Transverse colon (tissue), 4 donors: ENCODE measurements at regions not wholly inside any gene's neighbourhood (a gene's known extent, or its start where the extent isn't known, plus 50 kb on each side); places are given as distances from the start of the nearest gene placed in this dataset.

Experiments
- DNase-seq: peaks from one replicate; pipeline ENCODE4 v3.0.0-alpha.2; 2019
- H3K27ac ChIP-seq, 4 donors: fragments of 200-600 bp; sonication (generic); 2 replicates each; pipeline ENCODE4 v1.5.1; 2016 to 2018; ENCODE audit warnings: inconsistent platforms in 4 of 4
- H3K27me3 ChIP-seq: fragments of 200-600 bp; sonication (generic); 2 replicates; pipeline ENCODE4 v1.5.1; 2017; ENCODE audit warnings: inconsistent platforms
- H3K36me3 ChIP-seq, 4 donors: fragments of 200-600 bp; sonication (generic); 2 replicates each; pipeline ENCODE4 v1.5.1; 2017 to 2019; ENCODE audit warnings: inconsistent platforms in 4 of 4
- H3K4me1 ChIP-seq, 4 donors: fragments of 200-600 bp; sonication (generic); 2 replicates each; pipeline ENCODE4 v1.5.1; 2017 to 2020; ENCODE audit warnings: inconsistent platforms in 4 of 4
- H3K4me3 ChIP-seq, 4 donors: fragments of 200-600 bp; sonication (generic); 1 replicate in 1 of 4; 2 replicates in 3 of 4; pipeline versions ENCODE4 v1.5.1 to v1.6.1; 2017 to 2019; ENCODE audit warnings: inconsistent platforms in 4 of 4
- H3K9me3 ChIP-seq, 2 donors: fragments of 200-600 bp; sonication (generic); 2 replicates each; pipeline ENCODE4 v1.5.1; 2017 to 2019; ENCODE audit warnings: inconsistent platforms in 2 of 2
- CTCF ChIP-seq, 5 experiments: fragments of 200-600 bp in 3 of 5; fragments of 450-650 bp in 2 of 5; sonication (generic) in 3 of 5; IDR thresholded peaks; 1 replicate in 2 of 5; 2 replicates in 3 of 5; pipeline ENCODE4 v1.5.1; 2016 to 2017; ENCODE audit warnings: antibody characterized with exemption in 5 of 5, inconsistent platforms in 3 of 5, mild to moderate bottlenecking in 2 of 5, moderate library complexity in 1 of 5
- EP300 ChIP-seq: sonication (generic); formaldehyde crosslinking; IDR thresholded peaks from one replicate; pipeline ENCODE4 v1.6.1; 2017; ENCODE audit warnings: antibody characterized with exemption, low read depth
- POLR2A ChIP-seq: fragments of 450-650 bp; IDR thresholded peaks from one replicate; pipeline ENCODE4 v1.6.1; 2016; ENCODE audit warnings: antibody characterized with exemption, mild to moderate bottlenecking, moderate library complexity
- POLR2AphosphoS5 ChIP-seq, 3 donors: sonication (generic); formaldehyde crosslinking; IDR thresholded peaks; one replicate each; pipeline ENCODE4 v1.6.1; 2016; ENCODE audit warnings: antibody characterized with exemption in 3 of 3
- WGBS, 2 donors: methylation state at CpG; one replicate each; pipeline ENCODE4 v1.1.5; 2018; ENCODE audit warnings: low coverage in 1 of 2; 5-methylcytosine and 5-hydroxymethylcytosine counted together
- in situ Hi-C, 4 donors: fragments of 200-750 bp; cut with MboI; loops; one replicate each; pipeline versions ENCODE4 v1.15.0 to v1.15.1; 2017; ENCODE audit warnings: low sequenced_read_pairs in 3 of 4, low pct_ligation_motif_present in 1 of 4, low pct_unique_long_range_greater_than_20kb in 1 of 4
- intact Hi-C: fragments of 100-400 bp; cut with DNase I; formaldehyde crosslinking; loops from one replicate; pipeline ENCODE4 v1.15.1; 2023; ENCODE audit warnings: low total_unique reads

- Histone ChIP-seq H3K4me3 (no peak overlapping the region), H3K9me3 (no peaks in the 10 kb centered on the region), H3K36me3 (no peaks in the 10 kb centered on the region), H3K27ac (no peak overlapping the region), H3K4me1 (no peaks in the 10 kb centered on the region), H3K27me3 (no peaks in the 10 kb centered on the region)
- intact Hi-C loops (no loop called here), in situ Hi-C loops (no loop called here)
- TF ChIP-seq EP300 (no peak), CTCF (IDR thresholded peaks at IDR 0.05) (no peak), POLR2A (no peak), POLR2AphosphoS5 (IDR thresholded peaks at IDR 0.05) (no peak)
- 94 to 100% methylated on average over 2 of the region's 2 CpGs for WGBS, 2 donors
- DNase-seq, result no peak
Observed at GRCh38 chr2:153546358-153546757, 67.8 kb upstream of the RPRM start.

- intact Hi-C loops, result no loop called here
- no peak for TF ChIP-seq EP300
- no peak for TF ChIP-seq POLR2AphosphoS5 (IDR thresholded peaks at IDR 0.05)
- TF ChIP-seq POLR2A, result no peak
- Histone ChIP-seq H3K4me1 (no peaks in the 10 kb centered on the region), H3K27ac (no peak overlapping the region), H3K9me3 (no peaks in the 10 kb centered on the region), H3K27me3 (no peaks in the 10 kb centered on the region), H3K4me3 (no peak overlapping the region), H3K36me3 (no peaks in the 10 kb centered on the region)
- 63 to 73% methylated on average over 2 of the region's 2 CpGs for WGBS, 2 donors
- no peak for DNase-seq
- in situ Hi-C loops, result no loop called here
Observed at GRCh38 chr2:153548536-153548935, 70.0 kb upstream of the RPRM start.

GRCh38 chr2:153551698-153552097 is 73.1 kb upstream of the RPRM start:
- 29 to 55% methylated on average over 1 of the region's 1 CpG for WGBS, 2 donors

GRCh38 chr2:153557211-153557610 is 78.6 kb upstream of the RPRM start:
- H3K4me1 ChIP-seq, result no peaks in the 10 kb centered on the region
- no peak for DNase-seq
- no peaks in the 10 kb centered on the region for H3K9me3 ChIP-seq
- no peaks in the 10 kb centered on the region for H3K27me3 ChIP-seq
- intact Hi-C loops (no loop called here), in situ Hi-C loops (no loop called here)
- TF ChIP-seq POLR2A (no peak), EP300 (no peak), POLR2AphosphoS5 (IDR thresholded peaks at IDR 0.05) (no peak), CTCF (IDR thresholded peaks at IDR 0.05) (no peak)
- 42 to 60% methylated on average over 3 of the region's 3 CpGs for WGBS, 2 donors
- H3K4me3 ChIP-seq, result no peak overlapping the region
- no peaks in the 10 kb centered on the region for H3K36me3 ChIP-seq
- no peak overlapping the region for H3K27ac ChIP-seq

More at GRCh38 chr2:153551698-153552097, 73.1 kb upstream of the RPRM start:
- DNase-seq, result no peak
- intact Hi-C loops (no loop called here), in situ Hi-C loops (no loop called here)
- Histone ChIP-seq H3K27ac (no peak overlapping the region), H3K27me3 (no peaks in the 10 kb centered on the region), H3K9me3 (no peaks in the 10 kb centered on the region), H3K36me3 (no peaks in the 10 kb centered on the region), H3K4me1 (no peaks in the 10 kb centered on the region), H3K4me3 (no peak overlapping the region)
- TF ChIP-seq POLR2A (no peak), CTCF (IDR thresholded peaks at IDR 0.05) (no peak), POLR2AphosphoS5 (IDR thresholded peaks at IDR 0.05) (no peak), EP300 (no peak)

GRCh38 chr2:153557714-153558113 is 79.2 kb upstream of the RPRM start:
- 27 to 38% methylated on average over 2 of the region's 2 CpGs for WGBS, 2 donors
- TF ChIP-seq POLR2AphosphoS5 (IDR thresholded peaks at IDR 0.05) (no peak), EP300 (no peak), POLR2A (no peak), CTCF (IDR thresholded peaks at IDR 0.05) (no peak)
- in situ Hi-C loops, result no loop called here

More at GRCh38 chr2:153557714-153558113, 79.2 kb upstream of the RPRM start:
- Histone ChIP-seq H3K4me3 (no peak overlapping the region), H3K9me3 (no peaks in the 10 kb centered on the region), H3K4me1 (no peaks in the 10 kb centered on the region), H3K27ac (no peak overlapping the region), H3K27me3 (no peaks in the 10 kb centered on the region), H3K36me3 (no peaks in the 10 kb centered on the region)
- intact Hi-C loops, result no loop called here
- no peak for DNase-seq
